Peyer's patch (tissue), 4 donors: ENCODE measurements at regions not wholly inside any gene's neighbourhood (a gene's known extent, or its start where the extent isn't known, plus 50 kb on each side); places are given as distances from the start of the nearest gene placed in this dataset.

Experiments used
- DNase-seq, 3 donors: peaks; one replicate each; pipeline ENCODE4 v3.0.0-alpha.2; 2017 to 2019
- H3K27ac ChIP-seq, 4 donors: fragments of 200-600 bp; sonication (generic); one replicate each; pipeline ENCODE4 v1.5.1; 2016 to 2019
- H3K27me3 ChIP-seq, 2 donors: fragments of 200-600 bp; sonication (generic); one replicate each; pipeline ENCODE4 v1.5.1; 2019
- H3K36me3 ChIP-seq, 3 donors: fragments of 200-600 bp; sonication (generic); one replicate each; pipeline ENCODE4 v1.5.1; 2016 to 2019
- H3K4me1 ChIP-seq, 4 donors: fragments of 200-600 bp; sonication (generic); one replicate each; pipeline ENCODE4 v1.5.1; 2016 to 2019
- H3K4me3 ChIP-seq, 4 donors: fragments of 200-600 bp; sonication (generic); 1 replicate in 3 of 4; 2 replicates in 1 of 4; pipeline ENCODE4 v1.5.1; 2016 to 2019; ENCODE audit warnings: mild to moderate bottlenecking in 1 of 4
- H3K9me3 ChIP-seq, 4 donors: fragments of 200-600 bp; sonication (generic); one replicate each; pipeline ENCODE4 v1.5.1; 2016 to 2019; ENCODE audit warnings: mild to moderate bottlenecking in 1 of 4
- POLR2A ChIP-seq, 2 donors: fragments of 450-650 bp; IDR thresholded peaks; one replicate each; pipeline ENCODE4 v1.5.1; 2017; ENCODE audit warnings: antibody characterized with exemption in 2 of 2, mild to moderate bottlenecking in 2 of 2, moderate library complexity in 2 of 2
- TF ChIP-seq, protein P1 (sequence below), 6 experiments: fragments of 450-650 bp in 4 of 6; fragments of 200-600 bp in 2 of 6; sonication (generic) in 1 of 6; IDR thresholded peaks; one replicate each; pipeline ENCODE4 v1.5.1; 2017 to 2019; ENCODE audit warnings: antibody characterized with exemption in 6 of 6, mild to moderate bottlenecking in 3 of 6, moderate library complexity in 1 of 6

DNA sequence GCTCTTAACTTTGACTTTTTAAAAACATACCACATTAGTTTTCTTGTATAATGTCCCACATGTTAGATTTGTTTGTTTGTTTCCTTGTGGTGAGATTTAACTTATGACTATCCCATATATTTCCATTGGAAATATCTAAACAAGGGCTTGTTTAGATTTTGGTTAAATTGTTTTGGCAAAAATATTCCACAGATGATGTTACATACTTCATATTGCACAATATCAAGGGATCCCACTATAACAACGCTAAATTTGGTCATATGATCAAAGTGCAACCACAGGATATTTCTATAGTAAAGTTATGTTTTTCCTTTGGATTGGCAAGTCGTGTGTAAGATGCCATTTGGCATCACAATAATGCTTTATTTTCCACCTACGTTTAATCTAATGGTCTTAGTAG is 396.7 kb downstream of the TGFB2 start:
- no peaks in the 10 kb centered on the region for H3K27me3 ChIP-seq
- TF ChIP-seq, protein P1, sequence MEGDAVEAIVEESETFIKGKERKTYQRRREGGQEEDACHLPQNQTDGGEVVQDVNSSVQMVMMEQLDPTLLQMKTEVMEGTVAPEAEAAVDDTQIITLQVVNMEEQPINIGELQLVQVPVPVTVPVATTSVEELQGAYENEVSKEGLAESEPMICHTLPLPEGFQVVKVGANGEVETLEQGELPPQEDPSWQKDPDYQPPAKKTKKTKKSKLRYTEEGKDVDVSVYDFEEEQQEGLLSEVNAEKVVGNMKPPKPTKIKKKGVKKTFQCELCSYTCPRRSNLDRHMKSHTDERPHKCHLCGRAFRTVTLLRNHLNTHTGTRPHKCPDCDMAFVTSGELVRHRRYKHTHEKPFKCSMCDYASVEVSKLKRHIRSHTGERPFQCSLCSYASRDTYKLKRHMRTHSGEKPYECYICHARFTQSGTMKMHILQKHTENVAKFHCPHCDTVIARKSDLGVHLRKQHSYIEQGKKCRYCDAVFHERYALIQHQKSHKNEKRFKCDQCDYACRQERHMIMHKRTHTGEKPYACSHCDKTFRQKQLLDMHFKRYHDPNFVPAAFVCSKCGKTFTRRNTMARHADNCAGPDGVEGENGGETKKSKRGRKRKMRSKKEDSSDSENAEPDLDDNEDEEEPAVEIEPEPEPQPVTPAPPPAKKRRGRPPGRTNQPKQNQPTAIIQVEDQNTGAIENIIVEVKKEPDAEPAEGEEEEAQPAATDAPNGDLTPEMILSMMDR (IDR thresholded peaks at IDR 0.05), result no peak
- TF ChIP-seq POLR2A (IDR thresholded peaks at IDR 0.05), result no peak
- no peak overlapping the region for H3K27ac ChIP-seq
- H3K4me3 ChIP-seq, result no peak overlapping the region
- DNase-seq, result no peak
- H3K9me3 ChIP-seq, result no peaks in the 10 kb centered on the region
- H3K4me1 ChIP-seq, result no peaks in the 10 kb centered on the region
- H3K36me3 ChIP-seq, result no peaks in the 10 kb centered on the region

DNA sequence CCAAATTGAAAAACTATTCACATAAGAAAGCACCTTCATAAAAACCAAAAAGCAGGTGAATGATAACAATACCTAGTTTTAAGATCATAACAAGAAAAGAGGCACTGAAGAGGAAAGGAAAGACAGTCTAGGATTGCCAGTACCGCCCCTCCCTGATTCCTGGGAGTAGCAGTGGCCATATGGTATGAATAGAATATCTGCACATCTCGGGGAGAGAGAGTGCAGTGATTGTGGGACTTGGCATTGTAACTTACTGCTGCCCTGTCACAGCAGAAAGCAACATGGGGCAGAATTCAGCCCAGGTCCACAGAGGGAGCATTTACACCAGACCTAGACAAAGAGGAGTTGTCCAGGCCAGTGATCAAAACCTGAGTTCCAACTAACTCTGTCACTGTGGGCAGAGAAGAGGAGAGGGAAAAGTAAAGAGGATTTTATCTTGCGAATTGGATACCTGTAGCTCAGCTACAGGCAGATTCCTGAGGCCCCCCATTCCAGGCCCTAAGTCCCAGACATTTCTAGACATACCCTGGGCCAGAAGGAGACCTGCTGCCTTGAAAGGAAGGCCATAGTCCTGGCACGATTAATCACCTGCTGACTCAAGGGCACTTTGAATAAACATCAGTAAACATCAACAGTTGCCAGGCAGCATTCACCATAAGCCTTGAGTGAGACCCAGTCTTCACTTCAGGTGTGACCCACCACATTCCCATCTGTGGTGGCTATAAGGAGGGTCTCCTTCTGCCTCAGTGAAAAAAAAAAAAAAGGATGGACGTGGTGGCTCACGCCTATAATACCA is 397.5 kb downstream of the TGFB2 start:
- H3K36me3 ChIP-seq, result no peaks in the 10 kb centered on the region
- no peaks in the 10 kb centered on the region for H3K4me1 ChIP-seq
- H3K27ac ChIP-seq, result no peak overlapping the region
- no peaks in the 10 kb centered on the region for H3K27me3 ChIP-seq
- H3K9me3 ChIP-seq, result no peaks in the 10 kb centered on the region
- TF ChIP-seq POLR2A (IDR thresholded peaks at IDR 0.05), result no peak
- TF ChIP-seq, protein P1 (IDR thresholded peaks at IDR 0.05), result no peak
- DNase-seq, result no peak
- no peak overlapping the region for H3K4me3 ChIP-seq

DNA sequence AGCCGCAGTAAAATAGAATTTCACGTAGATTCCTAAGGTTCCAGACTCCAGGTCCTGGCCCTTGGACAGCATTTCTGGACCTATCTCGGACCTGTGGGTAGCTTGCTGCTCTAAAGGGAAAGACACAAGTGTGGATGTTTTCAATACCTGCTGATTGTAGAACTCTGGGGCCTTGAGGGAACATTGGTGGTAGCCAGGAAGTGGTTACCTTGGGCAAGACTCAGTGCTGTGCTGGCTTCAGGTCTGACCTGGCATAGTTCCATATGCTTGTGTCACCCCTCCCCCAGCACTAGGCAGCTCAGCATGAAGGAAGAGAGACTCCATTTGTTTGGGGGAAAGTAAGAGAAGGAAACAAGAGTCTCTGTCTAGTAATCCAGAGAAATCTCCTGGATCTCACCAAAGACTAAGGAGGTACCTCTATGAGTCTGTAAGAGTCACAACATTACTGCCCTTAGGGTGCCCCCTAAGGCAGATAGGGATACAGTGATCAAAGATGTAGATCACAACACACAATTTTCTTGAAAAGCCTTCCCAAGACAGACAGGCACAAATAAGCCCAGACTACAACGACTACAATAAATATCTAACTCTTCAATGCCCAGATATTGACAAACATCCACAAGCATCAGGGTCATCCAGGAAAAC is 398.8 kb downstream of the TGFB2 start:
- no peak for TF ChIP-seq POLR2A (IDR thresholded peaks at IDR 0.05)
- TF ChIP-seq, protein P1 (IDR thresholded peaks at IDR 0.05), result no peak
- Histone ChIP-seq H3K9me3 (no peaks in the 10 kb centered on the region), H3K4me1 (no peaks in the 10 kb centered on the region), H3K27ac (no peak overlapping the region), H3K27me3 (no peaks in the 10 kb centered on the region), H3K36me3 (no peaks in the 10 kb centered on the region), H3K4me3 (no peak overlapping the region)
- no peak for DNase-seq

DNA sequence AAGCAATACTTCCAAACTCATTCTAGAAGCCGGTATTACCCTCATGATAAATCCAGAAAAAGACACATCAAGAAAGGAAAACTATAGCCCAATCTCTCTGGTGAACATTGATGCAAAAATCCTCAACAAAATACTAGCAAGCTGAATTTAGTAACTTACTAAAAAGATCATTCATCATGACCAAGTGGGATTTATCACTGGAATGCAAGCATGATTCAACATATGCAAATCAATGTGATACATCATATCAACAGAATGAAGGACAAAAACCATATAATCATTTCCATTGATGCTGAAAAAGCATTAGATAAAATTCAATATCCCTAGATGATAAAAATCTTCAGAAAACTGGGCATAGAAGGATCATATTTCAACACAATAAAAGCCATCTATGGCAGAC is 402.9 kb downstream of the TGFB2 start:
- Histone ChIP-seq H3K4me3 (no peak overlapping the region), H3K9me3 (no peaks in the 10 kb centered on the region), H3K36me3 (no peaks in the 10 kb centered on the region), H3K27ac (no peak overlapping the region), H3K4me1 (no peaks in the 10 kb centered on the region), H3K27me3 (no peaks in the 10 kb centered on the region)
- no peak for DNase-seq
- no peak for TF ChIP-seq POLR2A (IDR thresholded peaks at IDR 0.05)
- TF ChIP-seq, protein P1 (IDR thresholded peaks at IDR 0.05), result no peak

DNA sequence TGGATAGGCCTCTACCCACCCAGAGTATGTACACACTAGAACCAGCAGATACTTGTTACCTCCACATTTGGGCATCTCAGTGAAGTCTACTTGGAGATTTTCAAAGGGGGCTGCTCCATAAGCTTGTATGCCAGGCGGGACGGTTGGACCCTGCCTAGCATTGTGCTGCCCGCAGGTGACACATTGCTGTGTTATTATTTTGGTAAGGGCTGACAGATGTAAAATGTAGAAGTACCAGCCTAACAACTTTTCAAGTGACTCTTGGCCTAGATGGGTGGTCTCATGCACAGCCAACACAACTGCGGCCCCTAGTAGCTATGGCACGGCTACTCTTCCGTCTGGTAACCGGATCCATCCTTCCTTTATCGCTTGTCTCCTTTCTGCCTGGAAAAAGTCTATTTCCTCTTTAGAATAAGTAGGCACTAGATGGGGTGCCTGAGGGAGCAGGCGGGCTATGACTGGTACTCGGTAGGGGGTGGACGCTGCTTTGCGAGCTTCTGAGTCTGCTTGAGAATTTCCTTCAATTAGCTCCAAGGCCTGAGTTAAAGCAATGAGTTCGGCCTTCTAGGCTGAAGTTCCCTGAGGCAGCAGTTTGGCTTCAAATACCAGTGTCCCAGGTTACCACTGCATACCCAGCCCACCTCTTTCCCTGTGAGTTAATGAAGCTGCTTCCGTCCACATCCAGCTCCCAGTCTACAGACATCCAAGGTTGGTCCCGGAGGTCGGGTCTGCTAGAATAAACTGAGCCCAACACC is 405.3 kb downstream of the TGFB2 start:
- Histone ChIP-seq H3K4me1 (no peaks in the 10 kb centered on the region), H3K27me3 (no peaks in the 10 kb centered on the region), H3K4me3 (no peak overlapping the region), H3K9me3 (no peaks in the 10 kb centered on the region), H3K36me3 (no peaks in the 10 kb centered on the region), H3K27ac (no peak overlapping the region)
- TF ChIP-seq, protein P1 (IDR thresholded peaks at IDR 0.05), result no peak
- TF ChIP-seq POLR2A (IDR thresholded peaks at IDR 0.05), result no peak
- DNase-seq, result no peak
